ENCODE measurements at regions not wholly inside any gene's neighbourhood (a gene's known extent, or its start where the extent isn't known, plus 50 kb on each side); places are given as distances from the start of the nearest gene placed in this dataset.

- no peak for DNase-seq
These were observed 341.4 kb downstream of the FOXL1 start for GRCh38 chr16:86919578-86920305.

- DNase-seq, result no peak
These were observed 342.9 kb downstream of the FOXL1 start for GRCh38 chr16:86921289-86921688.

- no peak for DNase-seq
These were observed 344.0 kb downstream of the FOXL1 start for GRCh38 chr16:86922311-86922710.

- no peak for DNase-seq
These were observed 345.3 kb downstream of the FOXL1 start for GRCh38 chr16:86923656-86924055.

GRCh38 chr16:86924537-86924936, 346.2 kb downstream of the FOXL1 start:
- DNase-seq, result no peak

GRCh38 chr16:86925067-86925791, 346.9 kb downstream of the FOXL1 start:
- no peak for DNase-seq

GRCh38 chr16:86926181-86927094, 348.1 kb downstream of the FOXL1 start:
- DNase-seq, result no peak

GRCh38 chr16:86927699-86928098, 349.4 kb downstream of the FOXL1 start:
- DNase-seq, result no peak

- DNase-seq, result no peak
These were observed 350.2 kb downstream of the FOXL1 start for GRCh38 chr16:86928523-86929011.

GRCh38 chr16:86929057-86929871, 350.9 kb downstream of the FOXL1 start:
- no peak for DNase-seq

- no peak for DNase-seq
These were observed 351.7 kb downstream of the FOXL1 start for GRCh38 chr16:86930001-86930400.

- DNase-seq, result no peak
These were observed 352.5 kb downstream of the FOXL1 start for GRCh38 chr16:86930663-86931373.

- no peak for DNase-seq
These were observed 353.1 kb downstream of the FOXL1 start for GRCh38 chr16:86931410-86931941.

GRCh38 chr16:86932130-86932982, 354.0 kb downstream of the FOXL1 start:
- no peak for DNase-seq

- DNase-seq, result no peak
These were observed 356.4 kb downstream of the FOXL1 start for GRCh38 chr16:86934581-86935375.

GRCh38 chr16:86939609-86940008, 361.3 kb downstream of the FOXL1 start:
- DNase-seq, result no peak

GRCh38 chr16:86941731-86942130, 363.4 kb downstream of the FOXL1 start:
- DNase-seq, result no peak

- DNase-seq, result no peak
These were observed 364.1 kb downstream of the FOXL1 start for GRCh38 chr16:86942151-86943051.
